ENCODE measurements at regions not wholly inside any gene's neighbourhood (a gene's known extent, or its start where the extent isn't known, plus 50 kb on each side); places are given as distances from the start of the nearest gene placed in this dataset.

GRCh38 chr3:66884659-66885058 is 113.4 kb upstream of the KBTBD8 start:
- no peak overlapping the region for H3K27ac ChIP-seq (ENCODE audit: low read depth, low read length)
- no peak overlapping the region for H2BK20ac ChIP-seq (ENCODE audit: low read length)
- H2BK15ac ChIP-seq (ENCODE audit: low read length): no peak overlapping the region
- no peak overlapping the region for H3K18ac ChIP-seq (ENCODE audit: extremely low read depth, low read length)
- H4K5ac ChIP-seq (ENCODE audit: insufficient read length, low read depth, low read length): no peak overlapping the region
- 84% methylated on average over 2 of the region's 2 CpGs; no CpG with 5 or more reads in 1 of the 2 experiments for WGBS, 2 experiments (ENCODE audit: extremely low coverage in 1 of 2, insufficient coverage in 1 of 2, insufficient read length in 1 of 2, insufficient replicate concordance in 2 of 2, low coverage in 1 of 2, low lambda C conversion rate in 2 of 2, missing lambda C conversion rate in 1 of 2)
- no peaks in the 10 kb centered on the region for H3K9me3 ChIP-seq (ENCODE audit: insufficient read depth in 2 of 2, low read depth in 1 of 2, low read length in 1 of 2)
- peaks cover 0 to 7% (median 2%) of the 10 kb centered on the region in 4 experiments; a peak in 2 of 7 replicates for H3K4me1 ChIP-seq (replicated peaks in 1 of 4; ENCODE audit: control insufficient read depth in 3 of 4, insufficient read depth in 4 of 4, low read length in 3 of 4)
- H3K23me2 ChIP-seq (ENCODE audit: low read depth, low read length): no peaks in the 10 kb centered on the region
- DNase-seq (ENCODE audit: low read depth in 1 of 2, low spot score in 2 of 2) (no peak), FAIRE-seq (no peak)
- no peaks in the 10 kb centered on the region for H3K27me3 ChIP-seq (replicated peaks in 1 of 4; ENCODE audit: control insufficient read depth in 3 of 4, extremely low read depth in 1 of 4, insufficient read depth in 3 of 4, low read length in 3 of 4)
- H2AFZ ChIP-seq (ENCODE audit: low read length): no peak overlapping the region
- no peak overlapping the region for H4K91ac ChIP-seq (replicated peaks; ENCODE audit: insufficient read length, low read length)
- H3K4me3 ChIP-seq (ENCODE audit: extremely low read depth in 1 of 4, insufficient read depth in 2 of 4, low read depth in 3 of 4, low read length in 4 of 4): no peak overlapping the region
- no peak overlapping the region for H3K4me2 ChIP-seq (ENCODE audit: insufficient read depth in 1 of 2, low read depth in 2 of 2, low read length in 2 of 2)
- no peak overlapping the region for H2BK5ac ChIP-seq (ENCODE audit: low read depth, low read length)
- H4K8ac ChIP-seq (ENCODE audit: extremely low read depth, insufficient read depth, low read length): no peak overlapping the region
- no peak overlapping the region for H3K14ac ChIP-seq (ENCODE audit: insufficient read length)
- no peak overlapping the region for H3K23ac ChIP-seq (ENCODE audit: insufficient read length)
- no peaks in the 10 kb centered on the region for H3K79me1 ChIP-seq (ENCODE audit: low read depth, low read length)
- H2BK120ac ChIP-seq (replicated peaks; ENCODE audit: low read depth, low read length): no peak overlapping the region
- no peaks in the 10 kb centered on the region for H3K79me2 ChIP-seq (ENCODE audit: control insufficient read depth in 1 of 2, insufficient read depth in 2 of 2, low read length in 2 of 2)
- no peak overlapping the region; the same call in 1 of the 2 replicates for H2AK5ac ChIP-seq (ENCODE audit: low read depth, low read length)
- no peak overlapping the region for H3K4ac ChIP-seq (replicated peaks; ENCODE audit: insufficient read length, low read depth, low read length)
- CTCF ChIA-PET (ENCODE audit: partially characterized antibody): no interaction called here
- H3K9ac ChIP-seq (replicated peaks in 1 of 4; ENCODE audit: extremely low read depth in 1 of 4, low read depth in 3 of 4, low read length in 3 of 4): no peak overlapping the region
- no peaks in the 10 kb centered on the region for H4K20me1 ChIP-seq (replicated peaks in 1 of 2; ENCODE audit: control insufficient read depth in 1 of 2, insufficient read depth in 2 of 2, low read length in 2 of 2)
- no peak overlapping the region for H2BK12ac ChIP-seq (ENCODE audit: low read depth, low read length)
- POLR2A ChIA-PET (ENCODE audit: partially characterized antibody): no interaction called here
- no peak overlapping the region for H3K56ac ChIP-seq (replicated peaks; ENCODE audit: insufficient read length, low read depth, low read length)
- H3K36me3 ChIP-seq (ENCODE audit: control insufficient read depth in 2 of 4, insufficient read depth in 4 of 4, low read length in 3 of 4): no peaks in the 10 kb centered on the region
- TF ChIP-seq YY1 (IDR thresholded peaks at IDR 0.05; ENCODE audit: low read depth, low read length) (no peak), POU5F1 (IDR thresholded peaks at IDR 0.05; ENCODE audit: low read depth, low read length) (no peak), E2F6 (IDR thresholded peaks at IDR 0.05) (no peak), MAX (IDR thresholded peaks at IDR 0.05) (no peak), CBX5 (IDR thresholded peaks at IDR 0.05; ENCODE audit: low read depth, low read length) (no peak), GABPA (IDR thresholded peaks at IDR 0.05; ENCODE audit: borderline replicate concordance, insufficient read depth, low read length) (no peak), EZH2 (IDR thresholded peaks at IDR 0.05; ENCODE audit: low read depth, low read length, severe bottlenecking) (no peak), SIRT6 (IDR thresholded peaks at IDR 0.05; ENCODE audit: low read length) (no peak), CHD1 (IDR thresholded peaks at IDR 0.05; ENCODE audit: low read depth, low read length) (no peak), KDM5A (IDR thresholded peaks at IDR 0.05; ENCODE audit: low read length) (no peak)

Data from H1 (cell line).